Endothelial cell of umbilical vein (primary cell): ENCODE measurements at regions not wholly inside any gene's neighbourhood (a gene's known extent, or its start where the extent isn't known, plus 50 kb on each side); places are given as distances from the start of the nearest gene placed in this dataset.

Experiments used
- BruUV-seq: library from RNA; stranded (reverse); fragments of 400-500 nt; replicated peaks from 2 replicates; lab custom pipeline; 2021; lab: Mats Ljungman, UMichigan
- CTCF ChIA-PET: fragments of 300-600, 350-600 bp; sonication (Branson Sonifier 250); formaldehyde crosslinking; loops from one replicate; lab custom pipeline; 2021; ENCODE audit warnings: antibody characterized with exemption, inconsistent platforms; lab: Charles Lee
- POLR2A ChIA-PET: fragments of 300-600, 350-600 bp; sonication (Branson Sonifier 250); formaldehyde crosslinking; loops from one replicate; lab custom pipeline; 2021; ENCODE audit warnings: antibody characterized with exemption, inconsistent platforms; lab: Charles Lee
- DNase-seq: peaks from one replicate; pipeline ENCODE4 v3.0.0-alpha.2; 2011; ENCODE audit warnings: low read depth, low spot score
- FAIRE-seq: peaks from 2 replicates; lab custom pipeline; 2011; peaks lifted over from hg19 to GRCh38; lab: Jason Lieb, UNC
- H2AFZ ChIP-seq: 2 replicates; pipeline ENCODE4 v1.6.0; 2012; ENCODE audit warnings: low read depth, low read length, control low read depth, inconsistent platforms
- H3K27ac ChIP-seq: 2 replicates; pipeline ENCODE4 v1.5.1; 2011; ENCODE audit warnings: low read depth, mild to moderate bottlenecking, control low read depth, low read length, moderate library complexity; ENCODE audit not compliant: insufficient read depth
- H3K27me3 ChIP-seq, 2 experiments: 2 replicates each; pipeline versions ENCODE4 v1.6.0 to v1.6.1; 2011; ENCODE audit warnings: low read length in 2 of 2, mixed read lengths in 1 of 2; ENCODE audit not compliant: control insufficient read depth in 2 of 2, insufficient read depth in 2 of 2
- H3K36me3 ChIP-seq, 2 experiments: 2 replicates in 1 of 2; 3 replicates in 1 of 2; pipeline ENCODE4 v1.5.1; 2011; ENCODE audit warnings: low read length in 2 of 2, mild to moderate bottlenecking in 1 of 2, moderate library complexity in 1 of 2; ENCODE audit not compliant: control insufficient read depth in 2 of 2, insufficient read depth in 2 of 2; ENCODE audit errors: extremely low read depth in 1 of 2
- H3K4me1 ChIP-seq: 3 replicates; pipeline ENCODE4 v1.5.1; 2011; ENCODE audit warnings: mild to moderate bottlenecking, low read length; ENCODE audit not compliant: control insufficient read depth, insufficient read depth; ENCODE audit errors: extremely low read depth
- H3K4me2 ChIP-seq: 2 replicates; pipeline ENCODE4 v1.6.1; 2011; ENCODE audit warnings: low read length, control low read depth, mixed read lengths; ENCODE audit not compliant: insufficient read depth
- H3K4me3 ChIP-seq, 3 experiments: fragments of 200-600 bp in 1 of 3; sonication (generic), shearing (Covaris generic) in 1 of 3; replicated peaks in 1 of 3; 2 replicates each; pipeline ENCODE4 v1.5.1; 2011 to 2016; ENCODE audit warnings: control low read depth in 3 of 3, low read length in 3 of 3, mild to moderate bottlenecking in 2 of 3, inconsistent platforms in 1 of 3, low read depth in 1 of 3, moderate library complexity in 1 of 3; ENCODE audit not compliant: insufficient read depth in 1 of 3
- H3K79me2 ChIP-seq: 2 replicates; pipeline ENCODE4 v1.6.0; 2012; ENCODE audit warnings: low read length, inconsistent platforms; ENCODE audit not compliant: control insufficient read depth, insufficient read depth
- H3K9ac ChIP-seq: replicated peaks from 2 replicates; pipeline ENCODE3; 2011; ENCODE audit warnings: low read length, control low read depth; ENCODE audit not compliant: insufficient read depth; ENCODE audit errors: extremely low read depth
- H3K9me1 ChIP-seq: replicated peaks from 3 replicates; pipeline ENCODE4 v1.6.0; 2011; ENCODE audit warnings: mild to moderate bottlenecking, low read length; ENCODE audit not compliant: control insufficient read depth, insufficient read depth; ENCODE audit errors: extremely low read depth
- H3K9me3 ChIP-seq: replicated peaks from 2 replicates; pipeline ENCODE4 v1.5.1; 2012; ENCODE audit warnings: low read length, inconsistent platforms; ENCODE audit not compliant: control insufficient read depth, insufficient read depth
- H4K20me1 ChIP-seq: replicated peaks from 2 replicates; pipeline ENCODE3; 2011; ENCODE audit warnings: mild to moderate bottlenecking, low read length; ENCODE audit not compliant: control insufficient read depth, insufficient read depth; ENCODE audit errors: extremely low read depth
- CTCF ChIP-seq, 2 donors: IDR thresholded peaks; 1 replicate in 1 of 2; 2 replicates in 1 of 2; pipeline ENCODE4 v1.5.1; 2011; ENCODE audit warnings: low read length in 2 of 2, mild to moderate bottlenecking in 2 of 2, moderate library complexity in 2 of 2, control low read depth in 1 of 2, inconsistent platforms in 1 of 2, low read depth in 1 of 2; ENCODE audit not compliant: insufficient read depth in 1 of 2; ENCODE audit errors: extremely low read depth in 1 of 2
- EZH2 ChIP-seq: IDR thresholded peaks from 2 replicates; pipeline ENCODE4 v1.6.1; 2012; ENCODE audit warnings: borderline replicate concordance, low read depth, mild to moderate bottlenecking, moderate library complexity, low read length, inconsistent platforms; ENCODE audit not compliant: severe bottlenecking
- FOS ChIP-seq: IDR thresholded peaks from 2 replicates; pipeline ENCODE4 v1.6.1; 2011; ENCODE audit warnings: mild to moderate bottlenecking, low read length, moderate library complexity, borderline replicate concordance; ENCODE audit not compliant: insufficient read depth
- GATA2 ChIP-seq: IDR thresholded peaks from 2 replicates; pipeline ENCODE4 v1.7.0; 2011; ENCODE audit warnings: low read depth, mild to moderate bottlenecking, moderate library complexity, mixed read lengths, low read length; ENCODE audit not compliant: insufficient read length, insufficient read depth
- JUN ChIP-seq: IDR thresholded peaks from 2 replicates; pipeline ENCODE4 v1.6.1; 2011; ENCODE audit warnings: borderline replicate concordance, low read depth; ENCODE audit not compliant: insufficient read length, insufficient read depth
- MYC ChIP-seq: IDR thresholded peaks from one replicate; pipeline ENCODE4 v1.6.1; 2011; ENCODE audit warnings: mild to moderate bottlenecking, low read depth, low read length
- POLR2A ChIP-seq: IDR thresholded peaks from 2 replicates; pipeline ENCODE4 v1.6.1; 2012; ENCODE audit warnings: low read depth, mild to moderate bottlenecking, control low read depth, low read length
- POLR2AphosphoS5 ChIP-seq: IDR thresholded peaks from 2 replicates; pipeline ENCODE4 v1.6.1; 2012; ENCODE audit warnings: low read depth, mild to moderate bottlenecking, control low read depth, low read length, moderate library complexity; ENCODE audit not compliant: insufficient read depth
- dilution Hi-C: fragments of 300-500 bp; cut with MboI; formaldehyde crosslinking; loops from one replicate; pipeline ENCODE4 v1.15.0; 2019; ENCODE audit warnings: low sequenced_read_pairs; ENCODE audit not compliant: extremely low pct_ligation_motif_present
- intact Hi-C: fragments of 100-400 bp; cut with micrococcal nuclease; formaldehyde crosslinking; loops from one replicate; pipeline ENCODE4 v1.10.0; 2022
- TF ChIP-seq, protein P1 (sequence below): IDR thresholded peaks from 2 replicates; pipeline ENCODE4 v1.6.1; 2011; ENCODE audit not compliant: insufficient read depth, insufficient read length

- FAIRE-seq: no peak
- Histone ChIP-seq H4K20me1 (no peaks in the 10 kb centered on the region), H3K27ac (no peak overlapping the region), H3K9me1 (no peaks in the 10 kb centered on the region), H3K4me1 (no peaks in the 10 kb centered on the region), H3K9ac (no peak overlapping the region), H3K27me3 (peaks cover 0 to 2% of the 10 kb centered on the region in 2 experiments), H3K4me2 (no peak overlapping the region), H3K9me3 (no peaks in the 10 kb centered on the region), H3K36me3 (no peaks in the 10 kb centered on the region), H3K79me2 (no peaks in the 10 kb centered on the region), H3K4me3 (no peak overlapping the region), H2AFZ (no peak overlapping the region)
- CTCF ChIA-PET: no interaction called here
- dilution Hi-C loops (no loop called here), intact Hi-C loops (no loop called here)
- POLR2A ChIA-PET: no interaction called here
- no peak for DNase-seq
- BruUV-seq: no TSS peak
- no peak for TF ChIP-seq GATA2
- TF ChIP-seq EZH2: no peak
Observed at GRCh38 chr4:152091405-152091804, 330.6 kb upstream of the GATB start.

DNA sequence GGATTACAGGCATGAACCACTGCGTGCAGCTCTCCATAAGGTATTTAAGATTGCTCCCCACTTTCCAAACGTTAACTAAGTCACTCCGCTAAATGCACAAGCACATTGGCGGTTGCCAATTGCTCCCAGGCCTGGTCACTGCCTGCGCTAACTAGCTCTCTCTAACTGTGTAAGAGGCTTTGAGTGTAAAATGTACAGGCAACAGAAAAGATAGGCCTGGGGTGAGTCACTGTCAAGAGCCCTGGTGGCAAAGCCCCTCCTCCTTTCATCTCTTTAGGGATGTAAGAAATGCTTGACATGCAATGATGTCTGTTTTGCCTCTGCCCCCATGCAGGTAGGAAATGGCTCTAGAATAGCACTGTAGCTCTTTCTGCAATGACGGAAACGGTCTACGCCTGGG lies 329.7 kb upstream of the GATB start:
- no peak overlapping the region for H3K4me3 ChIP-seq
- dilution Hi-C loops (no loop called here), intact Hi-C loops (no loop called here)
- no peaks in the 10 kb centered on the region for H3K36me3 ChIP-seq
- TF ChIP-seq, protein P1, sequence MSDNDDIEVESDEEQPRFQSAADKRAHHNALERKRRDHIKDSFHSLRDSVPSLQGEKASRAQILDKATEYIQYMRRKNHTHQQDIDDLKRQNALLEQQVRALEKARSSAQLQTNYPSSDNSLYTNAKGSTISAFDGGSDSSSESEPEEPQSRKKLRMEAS: no peak
- TF ChIP-seq CTCF (IDR thresholded peaks at IDR 0.05; ENCODE audit: extremely low read depth in 1 of 2, insufficient read depth in 1 of 2, low read depth in 1 of 2, low read length in 2 of 2): no peak
- TF ChIP-seq EZH2: no peak
- no peak for TF ChIP-seq JUN
- no peak for TF ChIP-seq POLR2A
- TF ChIP-seq FOS: no peak
- no peak for TF ChIP-seq POLR2AphosphoS5
- TF ChIP-seq MYC: no peak
- no peak for TF ChIP-seq GATA2
- no peak overlapping the region for H3K4me2 ChIP-seq
- peaks cover 0 to 2% of the 10 kb centered on the region in 2 experiments for H3K27me3 ChIP-seq
- POLR2A ChIA-PET: no interaction called here
- DNase-seq: no peak
- no peak overlapping the region for H2AFZ ChIP-seq
- no peaks in the 10 kb centered on the region for H4K20me1 ChIP-seq
- H3K27ac ChIP-seq: no peak overlapping the region
- no peak for FAIRE-seq
- H3K9ac ChIP-seq: no peak overlapping the region
- BruUV-seq: no TSS peak
- CTCF ChIA-PET: interaction anchor here (1.2 kb wide), 1 partner anchor 45 kb away, joined by 4 read pairs; no protein-coding TSS in a partner anchor
- H3K9me3 ChIP-seq: no peaks in the 10 kb centered on the region
- H3K4me1 ChIP-seq: no peaks in the 10 kb centered on the region
- no peaks in the 10 kb centered on the region for H3K9me1 ChIP-seq
- no peaks in the 10 kb centered on the region for H3K79me2 ChIP-seq
